GM19238 (cell line): ENCODE measurements at regions not wholly inside any gene's neighbourhood (a gene's known extent, or its start where the extent isn't known, plus 50 kb on each side); places are given as distances from the start of the nearest gene placed in this dataset.
"Not testable (repeated sequence)": the region's sequence is repeated elsewhere in the genome, so short reads cannot be mapped to it uniquely, and the experiment has no call there.

Experiments
- DNase-seq: peaks from one replicate; pipeline ENCODE4 v3.0.0; 2011; ENCODE audit warnings: low spot score; ENCODE audit not compliant: insufficient read length

- DNase-seq: no peak
Observed at GRCh38 chr16:59455497-59455896, 721.4 kb upstream of the GOT2 start.

GRCh38 chr16:59450513-59450912, 716.4 kb upstream of the GOT2 start:
- DNase-seq: not testable (repeated sequence)

GRCh38 chr16:59440502-59440901, 706.4 kb upstream of the GOT2 start:
- no peak for DNase-seq

GRCh38 chr16:59432896-59433295, 698.8 kb upstream of the GOT2 start:
- no peak for DNase-seq

- no peak for DNase-seq
Observed at GRCh38 chr16:59432276-59432675, 698.2 kb upstream of the GOT2 start.

GRCh38 chr16:59424714-59425273, 690.7 kb upstream of the GOT2 start:
- no peak for DNase-seq

GRCh38 chr16:59411961-59412841, 678.1 kb upstream of the GOT2 start:
- no peak for DNase-seq

GRCh38 chr16:59410451-59410850, 676.3 kb upstream of the GOT2 start:
- no peak for DNase-seq

GRCh38 chr16:59405802-59406201, 671.7 kb upstream of the GOT2 start:
- no peak for DNase-seq

- DNase-seq: no peak
Observed at GRCh38 chr16:59404509-59404908, 670.4 kb upstream of the GOT2 start.

GRCh38 chr16:59400830-59401229, 666.7 kb upstream of the GOT2 start:
- no peak for DNase-seq

GRCh38 chr16:59397638-59398037, 663.5 kb upstream of the GOT2 start:
- no peak for DNase-seq

GRCh38 chr16:59394526-59394925, 660.4 kb upstream of the GOT2 start:
- no peak for DNase-seq

GRCh38 chr16:59392911-59393310, 658.8 kb upstream of the GOT2 start:
- DNase-seq: no peak

- no peak for DNase-seq
Observed at GRCh38 chr16:59391617-59392364, 657.7 kb upstream of the GOT2 start.

GRCh38 chr16:59385959-59386358, 651.8 kb upstream of the GOT2 start:
- no peak for DNase-seq

- DNase-seq: no peak
Observed at GRCh38 chr16:59385491-59385890, 651.4 kb upstream of the GOT2 start.

GRCh38 chr16:59373632-59374031, 639.5 kb upstream of the GOT2 start:
- no peak for DNase-seq

GRCh38 chr16:59370717-59371116, 636.6 kb upstream of the GOT2 start:
- no peak for DNase-seq

- DNase-seq: no peak
Observed at GRCh38 chr16:59369523-59369922, 635.4 kb upstream of the GOT2 start.

GRCh38 chr16:59368586-59368985, 634.5 kb upstream of the GOT2 start:
- DNase-seq: no peak

GRCh38 chr16:59356709-59357108, 622.6 kb upstream of the GOT2 start:
- DNase-seq: no peak
